Osteoblast (primary cell): ENCODE measurements at regions not wholly inside any gene's neighbourhood (a gene's known extent, or its start where the extent isn't known, plus 50 kb on each side); places are given as distances from the start of the nearest gene placed in this dataset.

ENCODE experiments used
- DNase-seq: peaks from one replicate; pipeline ENCODE4 v3.0.0; 2011; ENCODE audit warnings: low spot score, mixed read lengths; ENCODE audit not compliant: insufficient read length; ENCODE audit errors: missing footprints
- H2AFZ ChIP-seq: 2 replicates; pipeline ENCODE4 v1.6.0; 2011; ENCODE audit warnings: mild to moderate bottlenecking, low read length
- H3K27ac ChIP-seq: 2 replicates; pipeline ENCODE4 v1.5.1; 2011; ENCODE audit warnings: mild to moderate bottlenecking, low read depth, low read length, moderate library complexity
- H3K27me3 ChIP-seq: 2 replicates; pipeline ENCODE4 v1.6.0; 2012; ENCODE audit warnings: mild to moderate bottlenecking, control low read depth, inconsistent platforms, low read length, moderate library complexity; ENCODE audit not compliant: insufficient read depth
- H3K36me3 ChIP-seq: 2 replicates; pipeline ENCODE4 v1.5.1; 2011; ENCODE audit warnings: mild to moderate bottlenecking, low read length, control low read depth, moderate library complexity; ENCODE audit not compliant: insufficient read depth
- H3K4me1 ChIP-seq: 2 replicates; pipeline ENCODE4 v1.5.1; 2011; ENCODE audit warnings: mild to moderate bottlenecking, low read length, control low read depth, moderate library complexity; ENCODE audit not compliant: insufficient read depth
- H3K4me2 ChIP-seq: 2 replicates; pipeline ENCODE4 v1.6.0; 2011; ENCODE audit warnings: mild to moderate bottlenecking, low read length; ENCODE audit not compliant: insufficient read depth
- H3K4me3 ChIP-seq: fragments of 200-600 bp; sonication (generic); 3 replicates; pipeline ENCODE4 v1.5.1; 2012; ENCODE audit warnings: mild to moderate bottlenecking, low read length, inconsistent platforms; ENCODE audit not compliant: insufficient read depth
- H3K79me2 ChIP-seq: 2 replicates; pipeline ENCODE4 v1.6.0; 2012; ENCODE audit warnings: mild to moderate bottlenecking, low read length, control low read depth, inconsistent platforms; ENCODE audit not compliant: insufficient read depth
- H3K9me3 ChIP-seq: 2 replicates; pipeline ENCODE4 v1.5.1; 2011; ENCODE audit warnings: low read depth, low read length, control low read depth
- H4K20me1 ChIP-seq: 2 replicates; pipeline ENCODE4 v1.6.0; 2012; ENCODE audit warnings: mild to moderate bottlenecking, low read length, control low read depth; ENCODE audit not compliant: insufficient read depth
- TF ChIP-seq, protein P1 (sequence below): IDR thresholded peaks from 2 replicates; pipeline ENCODE4 v1.5.1; 2011; ENCODE audit warnings: mild to moderate bottlenecking, low read depth, low read length, moderate library complexity; ENCODE audit errors: extremely low read depth

DNA sequence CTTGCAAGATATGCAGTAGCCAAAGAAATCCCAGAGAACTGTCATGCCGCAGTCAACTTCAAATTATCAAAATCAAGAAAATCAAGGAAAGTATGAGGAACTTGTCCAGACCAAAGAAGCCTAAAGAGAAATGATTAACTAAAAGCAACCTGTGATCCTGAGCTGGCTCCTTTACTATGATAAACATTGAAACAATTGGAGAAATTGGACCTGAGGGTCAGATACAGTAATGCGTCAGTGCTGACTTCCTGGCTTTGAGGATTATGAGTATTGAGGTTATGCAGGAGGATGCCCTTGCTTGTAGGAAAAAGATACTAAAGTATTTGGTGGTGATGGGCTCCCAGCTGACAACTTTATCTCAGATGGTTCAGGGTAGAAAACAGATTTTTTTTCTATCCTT, 324.7 kb upstream of the AKR1E2 start:
- TF ChIP-seq, protein P1, sequence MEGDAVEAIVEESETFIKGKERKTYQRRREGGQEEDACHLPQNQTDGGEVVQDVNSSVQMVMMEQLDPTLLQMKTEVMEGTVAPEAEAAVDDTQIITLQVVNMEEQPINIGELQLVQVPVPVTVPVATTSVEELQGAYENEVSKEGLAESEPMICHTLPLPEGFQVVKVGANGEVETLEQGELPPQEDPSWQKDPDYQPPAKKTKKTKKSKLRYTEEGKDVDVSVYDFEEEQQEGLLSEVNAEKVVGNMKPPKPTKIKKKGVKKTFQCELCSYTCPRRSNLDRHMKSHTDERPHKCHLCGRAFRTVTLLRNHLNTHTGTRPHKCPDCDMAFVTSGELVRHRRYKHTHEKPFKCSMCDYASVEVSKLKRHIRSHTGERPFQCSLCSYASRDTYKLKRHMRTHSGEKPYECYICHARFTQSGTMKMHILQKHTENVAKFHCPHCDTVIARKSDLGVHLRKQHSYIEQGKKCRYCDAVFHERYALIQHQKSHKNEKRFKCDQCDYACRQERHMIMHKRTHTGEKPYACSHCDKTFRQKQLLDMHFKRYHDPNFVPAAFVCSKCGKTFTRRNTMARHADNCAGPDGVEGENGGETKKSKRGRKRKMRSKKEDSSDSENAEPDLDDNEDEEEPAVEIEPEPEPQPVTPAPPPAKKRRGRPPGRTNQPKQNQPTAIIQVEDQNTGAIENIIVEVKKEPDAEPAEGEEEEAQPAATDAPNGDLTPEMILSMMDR, result no peak
- DNase-seq, result no peak
- no peaks in the 10 kb centered on the region for H4K20me1 ChIP-seq
- no peaks in the 10 kb centered on the region for H3K36me3 ChIP-seq
- no peak overlapping the region for H3K27ac ChIP-seq
- no peaks in the 10 kb centered on the region for H3K9me3 ChIP-seq
- peaks cover 14% of the 10 kb centered on the region for H3K4me1 ChIP-seq
- H2AFZ ChIP-seq, result no peak overlapping the region
- no peaks in the 10 kb centered on the region for H3K79me2 ChIP-seq
- no peaks in the 10 kb centered on the region for H3K27me3 ChIP-seq
- no peak overlapping the region for H3K4me2 ChIP-seq
- no peak overlapping the region for H3K4me3 ChIP-seq

DNA sequence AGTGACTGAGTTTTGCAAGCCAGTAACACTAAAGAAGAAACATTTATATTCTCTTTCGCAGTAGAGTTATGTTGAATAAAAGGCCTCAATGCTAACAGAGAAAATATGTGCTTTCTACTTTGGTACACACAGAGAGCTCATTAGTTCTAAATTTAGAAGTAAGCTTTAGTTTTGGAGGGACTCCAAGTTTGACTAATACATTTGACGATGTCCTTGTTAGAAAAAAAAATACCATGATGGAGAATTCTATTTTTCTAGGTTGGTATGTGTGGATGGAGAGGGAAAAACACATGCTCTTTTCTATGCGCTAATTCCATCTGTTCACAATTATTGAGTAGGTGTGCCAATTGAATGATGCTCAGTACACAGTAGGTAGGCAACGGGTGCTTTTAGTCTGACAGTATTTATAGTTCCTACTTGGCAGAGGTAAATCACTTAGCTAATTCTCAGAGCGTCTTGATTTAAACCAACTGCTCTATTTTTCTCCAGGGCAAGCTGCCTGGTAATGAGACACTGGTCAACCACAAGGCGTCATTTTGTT, 327.2 kb upstream of the AKR1E2 start:
- Histone ChIP-seq H3K9me3 (no peaks in the 10 kb centered on the region), H4K20me1 (no peaks in the 10 kb centered on the region), H3K27me3 (no peaks in the 10 kb centered on the region), H3K79me2 (no peaks in the 10 kb centered on the region), H3K27ac (peak overlapping the region; percentile 77), H3K4me3 (no peak overlapping the region), H2AFZ (peak overlapping the region; percentile 68), H3K4me2 (peak overlapping the region; percentile 57), H3K36me3 (no peaks in the 10 kb centered on the region), H3K4me1 (peaks cover 14% of the 10 kb centered on the region)
- DNase-seq, result no peak
- TF ChIP-seq, protein P1, result no peak

DNA sequence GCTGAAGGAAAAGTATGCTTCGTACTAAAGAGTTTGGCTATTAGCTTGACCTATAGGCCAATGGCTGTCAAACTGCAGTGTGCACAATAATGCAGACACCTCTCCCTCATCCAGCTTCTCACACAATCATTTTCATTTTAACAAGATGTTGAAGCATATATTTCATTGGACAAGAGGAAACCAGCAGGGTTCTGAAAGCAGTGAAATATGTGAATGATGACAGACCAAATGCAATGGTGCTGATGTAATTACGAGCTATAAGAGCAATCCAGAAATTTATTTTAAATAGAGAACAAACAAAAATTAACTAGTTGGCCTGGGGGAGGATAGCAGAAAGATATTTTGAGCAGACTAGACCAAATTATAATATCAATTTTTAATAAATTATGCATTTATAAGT, 331.5 kb upstream of the AKR1E2 start:
- no peak for DNase-seq
- TF ChIP-seq, protein P1, result no peak
- no peak overlapping the region for H3K27ac ChIP-seq
- no peak overlapping the region for H3K4me2 ChIP-seq
- H2AFZ ChIP-seq, result no peak overlapping the region
- H3K4me3 ChIP-seq, result no peak overlapping the region
- no peaks in the 10 kb centered on the region for H3K27me3 ChIP-seq
- peaks cover 14% of the 10 kb centered on the region for H3K4me1 ChIP-seq
- H3K79me2 ChIP-seq, result no peaks in the 10 kb centered on the region
- H4K20me1 ChIP-seq, result no peaks in the 10 kb centered on the region
- no peaks in the 10 kb centered on the region for H3K9me3 ChIP-seq
- H3K36me3 ChIP-seq, result no peaks in the 10 kb centered on the region

DNA sequence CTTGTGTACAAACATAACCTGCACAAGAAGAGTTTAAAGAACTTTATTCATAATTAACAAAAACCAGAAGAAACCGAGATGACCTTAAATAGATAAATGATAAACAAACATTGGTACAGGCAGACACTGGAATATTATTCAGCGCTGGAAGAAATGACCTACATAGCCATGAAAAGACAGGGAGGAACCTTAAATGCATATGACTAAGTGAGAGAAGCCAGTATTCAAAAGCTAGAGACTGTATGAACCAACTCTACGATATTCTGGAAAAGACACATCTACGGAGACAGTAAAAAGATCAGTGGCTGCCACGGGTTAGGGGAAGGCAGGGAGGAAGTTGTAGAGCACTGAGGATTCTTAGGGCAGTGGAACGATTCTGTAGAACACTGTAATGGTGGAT, 333.8 kb upstream of the AKR1E2 start:
- no peaks in the 10 kb centered on the region for H3K9me3 ChIP-seq
- H3K27me3 ChIP-seq, result no peaks in the 10 kb centered on the region
- H3K4me2 ChIP-seq, result no peak overlapping the region
- H3K4me3 ChIP-seq, result no peak overlapping the region
- TF ChIP-seq, protein P1, result no peak
- H3K79me2 ChIP-seq, result no peaks in the 10 kb centered on the region
- H3K27ac ChIP-seq, result no peak overlapping the region
- H3K36me3 ChIP-seq, result no peaks in the 10 kb centered on the region
- no peaks in the 10 kb centered on the region for H3K4me1 ChIP-seq
- H4K20me1 ChIP-seq, result no peaks in the 10 kb centered on the region
- H2AFZ ChIP-seq, result no peak overlapping the region
- DNase-seq, result no peak
